Prostate gland (tissue), 2 donors: ENCODE measurements at regions not wholly inside any gene's neighbourhood (a gene's known extent, or its start where the extent isn't known, plus 50 kb on each side); places are given as distances from the start of the nearest gene placed in this dataset.

Experiments
- POLR2A ChIP-seq: fragments of 450-650 bp; IDR thresholded peaks from one replicate; pipeline ENCODE4 v1.6.1; 2016; ENCODE audit warnings: antibody characterized with exemption, mild to moderate bottlenecking
- POLR2AphosphoS5 ChIP-seq: sonication (generic); formaldehyde crosslinking; IDR thresholded peaks from one replicate; pipeline ENCODE4 v1.6.1; 2017; ENCODE audit warnings: antibody characterized with exemption
- TF ChIP-seq, protein P1 (sequence below), 4 experiments: fragments of 200-600 bp in 2 of 4; fragments of 450-650 bp in 2 of 4; sonication (generic) in 2 of 4; IDR thresholded peaks; 1 replicate in 3 of 4; 2 replicates in 1 of 4; pipeline ENCODE4 v1.5.1; 2016 to 2019; ENCODE audit warnings: antibody characterized with exemption in 4 of 4, mild to moderate bottlenecking in 2 of 4, moderate library complexity in 2 of 4

GRCh38 chr3:124569761-124570160 is 160.5 kb upstream of the UMPS start:
- TF ChIP-seq, protein P1, sequence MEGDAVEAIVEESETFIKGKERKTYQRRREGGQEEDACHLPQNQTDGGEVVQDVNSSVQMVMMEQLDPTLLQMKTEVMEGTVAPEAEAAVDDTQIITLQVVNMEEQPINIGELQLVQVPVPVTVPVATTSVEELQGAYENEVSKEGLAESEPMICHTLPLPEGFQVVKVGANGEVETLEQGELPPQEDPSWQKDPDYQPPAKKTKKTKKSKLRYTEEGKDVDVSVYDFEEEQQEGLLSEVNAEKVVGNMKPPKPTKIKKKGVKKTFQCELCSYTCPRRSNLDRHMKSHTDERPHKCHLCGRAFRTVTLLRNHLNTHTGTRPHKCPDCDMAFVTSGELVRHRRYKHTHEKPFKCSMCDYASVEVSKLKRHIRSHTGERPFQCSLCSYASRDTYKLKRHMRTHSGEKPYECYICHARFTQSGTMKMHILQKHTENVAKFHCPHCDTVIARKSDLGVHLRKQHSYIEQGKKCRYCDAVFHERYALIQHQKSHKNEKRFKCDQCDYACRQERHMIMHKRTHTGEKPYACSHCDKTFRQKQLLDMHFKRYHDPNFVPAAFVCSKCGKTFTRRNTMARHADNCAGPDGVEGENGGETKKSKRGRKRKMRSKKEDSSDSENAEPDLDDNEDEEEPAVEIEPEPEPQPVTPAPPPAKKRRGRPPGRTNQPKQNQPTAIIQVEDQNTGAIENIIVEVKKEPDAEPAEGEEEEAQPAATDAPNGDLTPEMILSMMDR (IDR thresholded peaks at IDR 0.05): no peak
- TF ChIP-seq POLR2A (no peak), POLR2AphosphoS5 (no peak)
